Smooth muscle cell (in vitro differentiated cells): ENCODE measurements at regions not wholly inside any gene's neighbourhood (a gene's known extent, or its start where the extent isn't known, plus 50 kb on each side); places are given as distances from the start of the nearest gene placed in this dataset.

ENCODE experiments used
- DNase-seq: peaks from one replicate; lab custom pipeline; 2025; ENCODE audit not compliant: unreplicated experiment; lab: John Stamatoyannopoulos, UW
- H2AFZ ChIP-seq: fragments of 200-600 bp; sonication (generic); 2 replicates; pipeline ENCODE4 v1.6.0; 2016; ENCODE audit warnings: antibody characterized with exemption, low read depth, mild to moderate bottlenecking
- H3F3A ChIP-seq: fragments of 200-600 bp; sonication (generic); 2 replicates; pipeline ENCODE4 v1.6.0; 2017; ENCODE audit warnings: antibody characterized with exemption, low read depth
- H3K27ac ChIP-seq: fragments of 200-600 bp; sonication (generic); 2 replicates; pipeline ENCODE4 v1.5.1; 2016; ENCODE audit warnings: low read depth, mild to moderate bottlenecking
- H3K27me3 ChIP-seq: fragments of 200-600 bp; sonication (generic); 2 replicates; pipeline ENCODE4 v1.6.1; 2016; ENCODE audit warnings: low read depth, mild to moderate bottlenecking
- H3K36me3 ChIP-seq: fragments of 200-600 bp; sonication (generic); 2 replicates; pipeline ENCODE4 v1.5.1; 2016; ENCODE audit warnings: low read depth
- H3K4me1 ChIP-seq: fragments of 200-600 bp; sonication (generic); 2 replicates; pipeline ENCODE4 v1.5.1; 2016; ENCODE audit warnings: low read depth
- H3K4me2 ChIP-seq: fragments of 200-600 bp; sonication (generic); 2 replicates; pipeline ENCODE4 v1.6.0; 2016; ENCODE audit warnings: mild to moderate bottlenecking
- H3K4me3 ChIP-seq: fragments of 200-600 bp; sonication (generic); 2 replicates; pipeline ENCODE4 v1.5.1; 2016; ENCODE audit warnings: mild to moderate bottlenecking
- H3K79me2 ChIP-seq: fragments of 200-600 bp; sonication (generic); 2 replicates; pipeline ENCODE4 v1.6.0; 2016; ENCODE audit warnings: low read depth, mild to moderate bottlenecking
- H3K9ac ChIP-seq: fragments of 200-600 bp; sonication (generic); 2 replicates; pipeline ENCODE4 v1.6.0; 2016; ENCODE audit warnings: low read depth
- H3K9me3 ChIP-seq: fragments of 200-600 bp; sonication (generic); replicated peaks from 2 replicates; pipeline ENCODE4 v1.5.1; 2016; ENCODE audit warnings: low read depth
- H4K20me1 ChIP-seq: fragments of 200-600 bp; sonication (generic); 2 replicates; pipeline ENCODE4 v1.6.0; 2016; ENCODE audit warnings: low read depth
- CTCF ChIP-seq: fragments of 200-600 bp; sonication (generic); IDR thresholded peaks from 2 replicates; pipeline ENCODE4 v1.5.1; 2017; ENCODE audit warnings: borderline replicate concordance, mild to moderate bottlenecking, antibody characterized with exemption; ENCODE audit not compliant: insufficient read depth, poor library complexity, severe bottlenecking
- WGBS: methylation state at CpG from one replicate; pipeline ENCODE4 v1.1.7; 2016; ENCODE audit warnings: low lambda C conversion rate; 5-methylcytosine and 5-hydroxymethylcytosine counted together

GRCh38 chr3:28042095-28042635 lies 199.3 kb upstream of the CMC1 start:
- 78% methylated on average over 2 of the region's 2 CpGs for whole genome bisulfite sequencing
- H3K4me3 ChIP-seq, result no peak overlapping the region
- no peak overlapping the region for H2AFZ ChIP-seq

GRCh38 chr3:28042707-28043106 lies 198.7 kb upstream of the CMC1 start:
- no peak overlapping the region for H3K4me3 ChIP-seq
- no peak overlapping the region for H3K4me2 ChIP-seq
- no peaks in the 10 kb centered on the region for H3K9me3 ChIP-seq
- no peaks in the 10 kb centered on the region for H3K27me3 ChIP-seq
- H3K79me2 ChIP-seq, result no peaks in the 10 kb centered on the region
- 48% methylated on average over 1 of the region's 1 CpG for WGBS
- no peak overlapping the region for H2AFZ ChIP-seq
- no peaks in the 10 kb centered on the region for H3F3A ChIP-seq
- no peaks in the 10 kb centered on the region for H3K4me1 ChIP-seq
- no peak for TF ChIP-seq CTCF
- DNase-seq, result no peak
- no peaks in the 10 kb centered on the region for H4K20me1 ChIP-seq
- no peaks in the 10 kb centered on the region for H3K36me3 ChIP-seq
- H3K27ac ChIP-seq, result no peak overlapping the region
- no peak overlapping the region for H3K9ac ChIP-seq

More at GRCh38 chr3:28042095-28042635, 199.3 kb upstream of the CMC1 start:
- H3K4me1 ChIP-seq, result no peaks in the 10 kb centered on the region
- no peaks in the 10 kb centered on the region for H3K79me2 ChIP-seq
- no peak for TF ChIP-seq CTCF
- H3K9me3 ChIP-seq, result no peaks in the 10 kb centered on the region
- H4K20me1 ChIP-seq, result no peaks in the 10 kb centered on the region
- H3K9ac ChIP-seq, result no peak overlapping the region
- no peaks in the 10 kb centered on the region for H3K27me3 ChIP-seq
- no peak for DNase-seq
- H3K36me3 ChIP-seq, result no peaks in the 10 kb centered on the region
- no peaks in the 10 kb centered on the region for H3F3A ChIP-seq
- no peak overlapping the region for H3K27ac ChIP-seq
- no peak overlapping the region for H3K4me2 ChIP-seq

GRCh38 chr3:28050120-28050519 lies 191.3 kb upstream of the CMC1 start:
- Histone ChIP-seq H3K79me2 (no peaks in the 10 kb centered on the region), H3K27me3 (no peaks in the 10 kb centered on the region), H3K4me3 (no peak overlapping the region), H2AFZ (no peak overlapping the region), H3K27ac (no peak overlapping the region), H4K20me1 (no peaks in the 10 kb centered on the region), H3K4me1 (no peaks in the 10 kb centered on the region), H3K4me2 (no peak overlapping the region), H3K9ac (no peak overlapping the region), H3F3A (no peaks in the 10 kb centered on the region), H3K36me3 (no peaks in the 10 kb centered on the region), H3K9me3 (no peaks in the 10 kb centered on the region)
- TF ChIP-seq CTCF, result no peak
- WGBS, result 86% methylated on average over 3 of the region's 3 CpGs
- no peak for DNase-seq

- Histone ChIP-seq H3F3A (no peaks in the 10 kb centered on the region), H3K79me2 (no peaks in the 10 kb centered on the region), H3K9ac (no peak overlapping the region), H4K20me1 (no peaks in the 10 kb centered on the region), H3K4me1 (no peaks in the 10 kb centered on the region), H3K4me3 (no peak overlapping the region), H3K9me3 (no peaks in the 10 kb centered on the region), H3K27ac (no peak overlapping the region), H3K4me2 (no peak overlapping the region), H3K36me3 (no peaks in the 10 kb centered on the region), H3K27me3 (no peaks in the 10 kb centered on the region), H2AFZ (no peak overlapping the region)
- 65% methylated on average over 2 of the region's 2 CpGs for WGBS
- no peak for DNase-seq
- no peak for TF ChIP-seq CTCF
These were observed 190.5 kb upstream of the CMC1 start for GRCh38 chr3:28050885-28051284.
